ENCODE measurements at regions not wholly inside any gene's neighbourhood (a gene's known extent, or its start where the extent isn't known, plus 50 kb on each side); places are given as distances from the start of the nearest gene placed in this dataset.
"Not testable (repeated sequence)": the region's sequence is repeated elsewhere in the genome, so short reads cannot be mapped to it uniquely, and the experiment has no call there.

GRCh38 chr1:47543089-47543488 is 105.2 kb downstream of the FOXD2 start:
- H3K4me1 ChIP-seq (ENCODE audit: insufficient read depth, low read length); H3K4me3 ChIP-seq (ENCODE audit: low read length); H3K27ac ChIP-seq (ENCODE audit: low read length); H3K9me3 ChIP-seq (ENCODE audit: insufficient read depth, low read depth, low read length); H3K36me3 ChIP-seq (ENCODE audit: insufficient read depth, low read depth, low read length); H3K9ac ChIP-seq (ENCODE audit: low read depth, low read length); H3K27me3 ChIP-seq (ENCODE audit: insufficient read depth, low read length): not testable (repeated sequence)

GRCh38 chr1:47545912-47546483 is 108.2 kb downstream of the FOXD2 start:
- H3K27ac ChIP-seq (ENCODE audit: low read length) = no peak overlapping the region
- no peaks in the 10 kb centered on the region for H3K27me3 ChIP-seq (ENCODE audit: insufficient read depth, low read length)
- no peak overlapping the region for H3K4me3 ChIP-seq (ENCODE audit: low read length)
- H3K4me1 ChIP-seq (ENCODE audit: insufficient read depth, low read length) = peaks cover 12% of the 10 kb centered on the region
- no peaks in the 10 kb centered on the region for H3K36me3 ChIP-seq (ENCODE audit: insufficient read depth, low read depth, low read length)
- H3K9ac ChIP-seq (ENCODE audit: low read depth, low read length) = no peak overlapping the region
- peaks cover 7% of the 10 kb centered on the region for H3K9me3 ChIP-seq (ENCODE audit: insufficient read depth, low read depth, low read length)

GRCh38 chr1:47547753-47548573 is 110.1 kb downstream of the FOXD2 start:
- Histone ChIP-seq H3K27me3 (ENCODE audit: insufficient read depth, low read length) (no peaks in the 10 kb centered on the region), H3K4me1 (ENCODE audit: insufficient read depth, low read length) (peaks cover 12% of the 10 kb centered on the region), H3K36me3 (ENCODE audit: insufficient read depth, low read depth, low read length) (no peaks in the 10 kb centered on the region), H3K9ac (ENCODE audit: low read depth, low read length) (no peak overlapping the region), H3K4me3 (ENCODE audit: low read length) (no peak overlapping the region), H3K9me3 (ENCODE audit: insufficient read depth, low read depth, low read length) (no peaks in the 10 kb centered on the region), H3K27ac (ENCODE audit: low read length) (no peak overlapping the region)

GRCh38 chr1:47548637-47549036 is 110.8 kb downstream of the FOXD2 start:
- H3K27ac ChIP-seq (ENCODE audit: low read length) = no peak overlapping the region
- no peak overlapping the region for H3K9ac ChIP-seq (ENCODE audit: low read depth, low read length)
- H3K36me3 ChIP-seq (ENCODE audit: insufficient read depth, low read depth, low read length) = no peaks in the 10 kb centered on the region
- no peak overlapping the region for H3K4me3 ChIP-seq (ENCODE audit: low read length)
- no peaks in the 10 kb centered on the region for H3K9me3 ChIP-seq (ENCODE audit: insufficient read depth, low read depth, low read length)
- peaks cover 12% of the 10 kb centered on the region for H3K4me1 ChIP-seq (ENCODE audit: insufficient read depth, low read length)
- no peaks in the 10 kb centered on the region for H3K27me3 ChIP-seq (ENCODE audit: insufficient read depth, low read length)

- peaks cover 7% of the 10 kb centered on the region; the same call in 1 of the 2 replicates for H3K27me3 ChIP-seq (ENCODE audit: insufficient read depth, low read length)
- no peak overlapping the region for H3K4me3 ChIP-seq (ENCODE audit: low read length)
- no peaks in the 10 kb centered on the region for H3K36me3 ChIP-seq (ENCODE audit: insufficient read depth, low read depth, low read length)
- no peak overlapping the region for H3K27ac ChIP-seq (ENCODE audit: low read length)
- H3K9ac ChIP-seq (ENCODE audit: low read depth, low read length) = no peak overlapping the region
- H3K9me3 ChIP-seq (ENCODE audit: insufficient read depth, low read depth, low read length) = no peaks in the 10 kb centered on the region
- peaks cover 12% of the 10 kb centered on the region for H3K4me1 ChIP-seq (ENCODE audit: insufficient read depth, low read length)
Measured at GRCh38 chr1:47549532-47549931, 111.7 kb downstream of the FOXD2 start.

- Histone ChIP-seq H3K4me3 (ENCODE audit: low read length) (no peak overlapping the region), H3K9ac (ENCODE audit: low read depth, low read length) (no peak overlapping the region), H3K4me1 (ENCODE audit: insufficient read depth, low read length) (peaks cover 12% of the 10 kb centered on the region), H3K9me3 (ENCODE audit: insufficient read depth, low read depth, low read length) (no peaks in the 10 kb centered on the region), H3K36me3 (ENCODE audit: insufficient read depth, low read depth, low read length) (no peaks in the 10 kb centered on the region), H3K27me3 (ENCODE audit: insufficient read depth, low read length) (peaks cover 13% of the 10 kb centered on the region; the same call in 1 of the 2 replicates), H3K27ac (ENCODE audit: low read length) (no peak overlapping the region)
Measured at GRCh38 chr1:47550929-47551328, 113.1 kb downstream of the FOXD2 start.

GRCh38 chr1:47551971-47552528 is 114.2 kb downstream of the FOXD2 start:
- Histone ChIP-seq H3K9me3 (ENCODE audit: insufficient read depth, low read depth, low read length) (no peaks in the 10 kb centered on the region), H3K27me3 (ENCODE audit: insufficient read depth, low read length) (peaks cover 19% of the 10 kb centered on the region; the same call in 1 of the 2 replicates), H3K27ac (ENCODE audit: low read length) (no peak overlapping the region), H3K4me3 (ENCODE audit: low read length) (no peak overlapping the region), H3K9ac (ENCODE audit: low read depth, low read length) (no peak overlapping the region), H3K36me3 (ENCODE audit: insufficient read depth, low read depth, low read length) (no peaks in the 10 kb centered on the region), H3K4me1 (ENCODE audit: insufficient read depth, low read length) (peaks cover 12% of the 10 kb centered on the region)

- H3K27ac ChIP-seq (ENCODE audit: low read length) = no peak overlapping the region
- no peaks in the 10 kb centered on the region for H3K36me3 ChIP-seq (ENCODE audit: insufficient read depth, low read depth, low read length)
- H3K4me3 ChIP-seq (ENCODE audit: low read length) = no peak overlapping the region
- H3K4me1 ChIP-seq (ENCODE audit: insufficient read depth, low read length) = no peaks in the 10 kb centered on the region; the same call in 1 of the 2 replicates
- H3K27me3 ChIP-seq (ENCODE audit: insufficient read depth, low read length) = peaks cover 30% of the 10 kb centered on the region; the same call in 1 of the 2 replicates
- H3K9me3 ChIP-seq (ENCODE audit: insufficient read depth, low read depth, low read length) = no peaks in the 10 kb centered on the region
- H3K9ac ChIP-seq (ENCODE audit: low read depth, low read length) = no peak overlapping the region
Measured at GRCh38 chr1:47554082-47554481, 116.2 kb downstream of the FOXD2 start.

- H3K27me3 ChIP-seq (ENCODE audit: insufficient read depth, low read length) = peaks cover 30% of the 10 kb centered on the region; the same call in 1 of the 2 replicates
- H3K27ac ChIP-seq (ENCODE audit: low read length) = no peak overlapping the region
- H3K36me3 ChIP-seq (ENCODE audit: insufficient read depth, low read depth, low read length) = no peaks in the 10 kb centered on the region
- H3K4me1 ChIP-seq (ENCODE audit: insufficient read depth, low read length) = no peaks in the 10 kb centered on the region; the same call in 1 of the 2 replicates
- H3K4me3 ChIP-seq (ENCODE audit: low read length) = no peak overlapping the region
- no peaks in the 10 kb centered on the region for H3K9me3 ChIP-seq (ENCODE audit: insufficient read depth, low read depth, low read length)
- no peak overlapping the region for H3K9ac ChIP-seq (ENCODE audit: low read depth, low read length)
Measured at GRCh38 chr1:47554901-47555300, 117.1 kb downstream of the FOXD2 start.

GRCh38 chr1:47555306-47555705 is 117.5 kb downstream of the FOXD2 start:
- no peak overlapping the region for H3K4me3 ChIP-seq (ENCODE audit: low read length)
- H3K4me1 ChIP-seq (ENCODE audit: insufficient read depth, low read length) = no peaks in the 10 kb centered on the region; the same call in 1 of the 2 replicates
- H3K36me3 ChIP-seq (ENCODE audit: insufficient read depth, low read depth, low read length) = no peaks in the 10 kb centered on the region
- H3K27me3 ChIP-seq (ENCODE audit: insufficient read depth, low read length) = peaks cover 30% of the 10 kb centered on the region; the same call in 1 of the 2 replicates
- H3K27ac ChIP-seq (ENCODE audit: low read length) = no peak overlapping the region
- H3K9me3 ChIP-seq (ENCODE audit: insufficient read depth, low read depth, low read length) = no peaks in the 10 kb centered on the region
- no peak overlapping the region for H3K9ac ChIP-seq (ENCODE audit: low read depth, low read length)

- no peaks in the 10 kb centered on the region for H3K9me3 ChIP-seq (ENCODE audit: insufficient read depth, low read depth, low read length)
- no peaks in the 10 kb centered on the region; the same call in 1 of the 2 replicates for H3K4me1 ChIP-seq (ENCODE audit: insufficient read depth, low read length)
- H3K4me3 ChIP-seq (ENCODE audit: low read length) = no peak overlapping the region
- no peaks in the 10 kb centered on the region for H3K36me3 ChIP-seq (ENCODE audit: insufficient read depth, low read depth, low read length)
- H3K9ac ChIP-seq (ENCODE audit: low read depth, low read length) = no peak overlapping the region
- no peak overlapping the region for H3K27ac ChIP-seq (ENCODE audit: low read length)
- peaks cover 30% of the 10 kb centered on the region; the same call in 1 of the 2 replicates for H3K27me3 ChIP-seq (ENCODE audit: insufficient read depth, low read length)
Measured at GRCh38 chr1:47555841-47556560, 118.2 kb downstream of the FOXD2 start.
